ENCODE measurements at regions not wholly inside any gene's neighbourhood (a gene's known extent, or its start where the extent isn't known, plus 50 kb on each side); places are given as distances from the start of the nearest gene placed in this dataset.

GRCh38 chr15:62895905-62896316, 146.6 kb upstream of the TPM1 start:
- TF ChIP-seq CTCF (conservative IDR thresholded peaks at IDR 0.05; ENCODE audit: low read length) (no peak), EZH2phosphoT487 (IDR thresholded peaks at IDR 0.05; ENCODE audit: borderline replicate concordance, low read depth, low read length) (no peak)
